ENCODE measurements at regions not wholly inside any gene's neighbourhood (a gene's known extent, or its start where the extent isn't known, plus 50 kb on each side); places are given as distances from the start of the nearest gene placed in this dataset.

DNA sequence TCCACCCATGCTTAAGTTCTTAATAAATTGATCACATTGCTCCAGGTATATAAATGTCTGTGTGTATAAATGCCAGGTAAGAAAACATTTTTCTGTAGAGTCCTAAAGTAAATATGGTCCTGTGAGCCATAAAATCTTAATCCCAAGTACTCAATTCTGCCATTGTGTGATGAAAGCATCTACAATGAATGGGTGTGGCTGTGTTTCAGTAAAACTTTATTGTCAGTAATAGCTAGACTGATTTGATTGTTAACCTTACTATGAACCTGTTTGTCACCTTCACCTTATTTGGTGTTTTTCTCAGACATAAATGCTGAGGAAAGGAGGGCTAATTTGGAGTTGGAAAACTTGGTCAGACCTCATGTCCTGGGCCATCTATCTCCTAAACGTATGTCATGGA lies 683.5 kb upstream of the GRM7 start:
- TF ChIP-seq EZH2phosphoT487 (IDR thresholded peaks at IDR 0.05; ENCODE audit: borderline replicate concordance), result no peak
- TF ChIP-seq, protein P1, sequence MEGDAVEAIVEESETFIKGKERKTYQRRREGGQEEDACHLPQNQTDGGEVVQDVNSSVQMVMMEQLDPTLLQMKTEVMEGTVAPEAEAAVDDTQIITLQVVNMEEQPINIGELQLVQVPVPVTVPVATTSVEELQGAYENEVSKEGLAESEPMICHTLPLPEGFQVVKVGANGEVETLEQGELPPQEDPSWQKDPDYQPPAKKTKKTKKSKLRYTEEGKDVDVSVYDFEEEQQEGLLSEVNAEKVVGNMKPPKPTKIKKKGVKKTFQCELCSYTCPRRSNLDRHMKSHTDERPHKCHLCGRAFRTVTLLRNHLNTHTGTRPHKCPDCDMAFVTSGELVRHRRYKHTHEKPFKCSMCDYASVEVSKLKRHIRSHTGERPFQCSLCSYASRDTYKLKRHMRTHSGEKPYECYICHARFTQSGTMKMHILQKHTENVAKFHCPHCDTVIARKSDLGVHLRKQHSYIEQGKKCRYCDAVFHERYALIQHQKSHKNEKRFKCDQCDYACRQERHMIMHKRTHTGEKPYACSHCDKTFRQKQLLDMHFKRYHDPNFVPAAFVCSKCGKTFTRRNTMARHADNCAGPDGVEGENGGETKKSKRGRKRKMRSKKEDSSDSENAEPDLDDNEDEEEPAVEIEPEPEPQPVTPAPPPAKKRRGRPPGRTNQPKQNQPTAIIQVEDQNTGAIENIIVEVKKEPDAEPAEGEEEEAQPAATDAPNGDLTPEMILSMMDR (conservative IDR thresholded peaks at IDR 0.05; ENCODE audit: low read length), result no peak
- Histone ChIP-seq H4K20me1 (ENCODE audit: insufficient read depth, low read length, poor library complexity, severe bottlenecking) (no peaks in the 10 kb centered on the region), H3F3A (ENCODE audit: low read depth) (no peaks in the 10 kb centered on the region), H3K4me2 (ENCODE audit: low read depth, low read length, poor library complexity, severe bottlenecking) (no peak overlapping the region), H3K79me2 (ENCODE audit: insufficient read depth, low read length) (no peaks in the 10 kb centered on the region), H3K9ac (ENCODE audit: low read depth, low read length, poor library complexity, severe bottlenecking) (no peak overlapping the region), H3K36me3 (ENCODE audit: insufficient read depth, low read length) (no peaks in the 10 kb centered on the region), H3K4me1 (ENCODE audit: insufficient read depth, low read length, poor library complexity, severe bottlenecking) (no peaks in the 10 kb centered on the region), H2AFZ (ENCODE audit: low read length) (no peak overlapping the region), H3K9me2 (replicated peaks; ENCODE audit: low read depth, low read length) (no peaks in the 10 kb centered on the region), H3K27me3 (ENCODE audit: insufficient read depth, low read length, poor library complexity, severe bottlenecking) (no peaks in the 10 kb centered on the region), H3K9me3 (ENCODE audit: insufficient read depth, low read depth, low read length) (no peaks in the 10 kb centered on the region), H3K4me3 (ENCODE audit: low read length, poor library complexity, severe bottlenecking) (no peak overlapping the region)

DNA sequence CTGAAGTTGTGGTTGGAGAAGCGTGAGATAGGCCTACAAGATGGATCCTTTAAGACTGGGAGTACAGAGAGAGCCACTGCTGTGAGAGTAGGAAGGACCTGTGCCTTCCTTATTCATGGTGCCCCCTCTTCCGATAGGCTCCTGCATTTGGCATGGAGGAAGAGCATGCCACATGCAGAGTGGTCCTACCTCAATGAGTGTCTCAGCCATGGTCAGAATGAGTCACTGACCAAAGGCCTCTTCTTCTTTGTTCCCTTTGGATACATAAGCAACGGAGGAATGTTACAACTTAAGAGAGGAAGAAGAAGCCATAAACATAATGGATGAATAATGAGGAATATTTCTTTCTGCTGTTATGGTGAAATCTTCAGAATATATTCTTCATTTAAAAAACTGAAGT lies 681.2 kb upstream of the GRM7 start:
- Histone ChIP-seq H3K4me2 (ENCODE audit: low read depth, low read length, poor library complexity, severe bottlenecking) (no peak overlapping the region), H3K36me3 (ENCODE audit: insufficient read depth, low read length) (no peaks in the 10 kb centered on the region), H3K9ac (ENCODE audit: low read depth, low read length, poor library complexity, severe bottlenecking) (no peak overlapping the region), H4K20me1 (ENCODE audit: insufficient read depth, low read length, poor library complexity, severe bottlenecking) (no peaks in the 10 kb centered on the region), H3K9me3 (ENCODE audit: insufficient read depth, low read depth, low read length) (no peaks in the 10 kb centered on the region), H3K27me3 (ENCODE audit: insufficient read depth, low read length, poor library complexity, severe bottlenecking) (no peaks in the 10 kb centered on the region), H3K4me3 (ENCODE audit: low read length, poor library complexity, severe bottlenecking) (no peak overlapping the region), H3K4me1 (ENCODE audit: insufficient read depth, low read length, poor library complexity, severe bottlenecking) (no peaks in the 10 kb centered on the region), H2AFZ (ENCODE audit: low read length) (no peak overlapping the region), H3F3A (ENCODE audit: low read depth) (no peaks in the 10 kb centered on the region), H3K9me2 (replicated peaks; ENCODE audit: low read depth, low read length) (no peaks in the 10 kb centered on the region), H3K79me2 (ENCODE audit: insufficient read depth, low read length) (no peaks in the 10 kb centered on the region)
- TF ChIP-seq, protein P1 (conservative IDR thresholded peaks at IDR 0.05; ENCODE audit: low read length), result no peak
- TF ChIP-seq EZH2phosphoT487 (IDR thresholded peaks at IDR 0.05; ENCODE audit: borderline replicate concordance), result no peak

DNA sequence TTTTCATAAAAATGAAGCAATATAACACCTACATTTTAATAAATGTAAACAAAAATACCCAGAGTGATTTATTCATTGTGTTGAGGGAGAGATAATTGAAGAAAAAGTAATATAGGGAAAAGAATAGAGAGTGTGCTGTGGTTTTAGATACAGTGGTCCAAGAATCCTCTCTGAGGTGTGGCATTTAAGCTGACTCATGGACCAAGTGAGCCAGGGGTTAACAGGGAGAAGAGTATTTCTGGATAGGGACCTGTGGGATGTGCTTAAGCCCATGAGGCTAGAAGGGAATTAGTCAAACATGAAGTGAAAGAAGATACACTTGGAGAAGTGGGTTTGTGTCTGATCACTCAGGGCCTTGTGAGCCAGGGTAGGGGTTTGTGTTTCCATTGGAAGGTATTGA lies 680.7 kb upstream of the GRM7 start:
- Histone ChIP-seq H3F3A (ENCODE audit: low read depth) (no peaks in the 10 kb centered on the region), H3K27me3 (ENCODE audit: insufficient read depth, low read length, poor library complexity, severe bottlenecking) (no peaks in the 10 kb centered on the region), H3K4me1 (ENCODE audit: insufficient read depth, low read length, poor library complexity, severe bottlenecking) (no peaks in the 10 kb centered on the region), H2AFZ (ENCODE audit: low read length) (no peak overlapping the region), H3K79me2 (ENCODE audit: insufficient read depth, low read length) (no peaks in the 10 kb centered on the region), H3K9me3 (ENCODE audit: insufficient read depth, low read depth, low read length) (no peaks in the 10 kb centered on the region), H3K9ac (ENCODE audit: low read depth, low read length, poor library complexity, severe bottlenecking) (no peak overlapping the region), H3K36me3 (ENCODE audit: insufficient read depth, low read length) (no peaks in the 10 kb centered on the region), H4K20me1 (ENCODE audit: insufficient read depth, low read length, poor library complexity, severe bottlenecking) (no peaks in the 10 kb centered on the region), H3K4me3 (ENCODE audit: low read length, poor library complexity, severe bottlenecking) (no peak overlapping the region), H3K9me2 (replicated peaks; ENCODE audit: low read depth, low read length) (no peaks in the 10 kb centered on the region), H3K4me2 (ENCODE audit: low read depth, low read length, poor library complexity, severe bottlenecking) (no peak overlapping the region)
- no peak for TF ChIP-seq EZH2phosphoT487 (IDR thresholded peaks at IDR 0.05; ENCODE audit: borderline replicate concordance)
- TF ChIP-seq, protein P1 (conservative IDR thresholded peaks at IDR 0.05; ENCODE audit: low read length), result no peak

Data from Loucy (cell line).